ENCODE measurements at regions not wholly inside any gene's neighbourhood (a gene's known extent, or its start where the extent isn't known, plus 50 kb on each side); places are given as distances from the start of the nearest gene placed in this dataset.

- no peak overlapping the region for H3K4me3 ChIP-seq (ENCODE audit: low read length)
- no peak for TF ChIP-seq ZNF274 (IDR thresholded peaks at IDR 0.05; ENCODE audit: low read depth, low read length)
Observed at GRCh38 chr19:30135797-30136196, 193.8 kb downstream of the URI1 start.

- TF ChIP-seq ZNF274 (IDR thresholded peaks at IDR 0.05; ENCODE audit: low read depth, low read length), result no peak
- no peak overlapping the region for H3K4me3 ChIP-seq (ENCODE audit: low read length)
Observed at GRCh38 chr19:30136611-30137195, 194.7 kb downstream of the URI1 start.

GRCh38 chr19:30137747-30138146 lies 195.7 kb downstream of the URI1 start:
- no peak for TF ChIP-seq ZNF274 (IDR thresholded peaks at IDR 0.05; ENCODE audit: low read depth, low read length)
- H3K4me3 ChIP-seq (ENCODE audit: low read length), result no peak overlapping the region

GRCh38 chr19:30144242-30144758 lies 202.3 kb downstream of the URI1 start:
- no peak overlapping the region for H3K4me3 ChIP-seq (ENCODE audit: low read length)
- no peak for TF ChIP-seq ZNF274 (IDR thresholded peaks at IDR 0.05; ENCODE audit: low read depth, low read length)

GRCh38 chr19:30144802-30145201 lies 202.8 kb downstream of the URI1 start:
- no peak overlapping the region for H3K4me3 ChIP-seq (ENCODE audit: low read length)
- TF ChIP-seq ZNF274 (IDR thresholded peaks at IDR 0.05; ENCODE audit: low read depth, low read length), result no peak

- no peak overlapping the region for H3K4me3 ChIP-seq (ENCODE audit: low read length)
- TF ChIP-seq ZNF274 (IDR thresholded peaks at IDR 0.05; ENCODE audit: low read depth, low read length), result no peak
Observed at GRCh38 chr19:30145467-30145866, 203.4 kb downstream of the URI1 start.

- TF ChIP-seq ZNF274 (IDR thresholded peaks at IDR 0.05; ENCODE audit: low read depth, low read length), result no peak
Observed at GRCh38 chr19:30146346-30146745, 204.3 kb downstream of the URI1 start.

GRCh38 chr19:30148039-30148790 lies 206.2 kb downstream of the URI1 start:
- no peak for TF ChIP-seq ZNF274 (IDR thresholded peaks at IDR 0.05; ENCODE audit: low read depth, low read length)
- H3K4me3 ChIP-seq (ENCODE audit: low read length), result no peak overlapping the region

More at GRCh38 chr19:30146346-30146745, 204.3 kb downstream of the URI1 start:
- no peak overlapping the region for H3K4me3 ChIP-seq (ENCODE audit: low read length)

GRCh38 chr19:30148803-30149202 lies 206.8 kb downstream of the URI1 start:
- no peak for TF ChIP-seq ZNF274 (IDR thresholded peaks at IDR 0.05; ENCODE audit: low read depth, low read length)
- no peak overlapping the region for H3K4me3 ChIP-seq (ENCODE audit: low read length)

- no peak for TF ChIP-seq ZNF274 (IDR thresholded peaks at IDR 0.05; ENCODE audit: low read depth, low read length)
- no peak overlapping the region for H3K4me3 ChIP-seq (ENCODE audit: low read length)
Observed at GRCh38 chr19:30149300-30149699, 207.3 kb downstream of the URI1 start.

GRCh38 chr19:30150626-30151025 lies 208.6 kb downstream of the URI1 start:
- TF ChIP-seq ZNF274 (IDR thresholded peaks at IDR 0.05; ENCODE audit: low read depth, low read length), result no peak
- H3K4me3 ChIP-seq (ENCODE audit: low read length), result no peak overlapping the region

- TF ChIP-seq ZNF274 (IDR thresholded peaks at IDR 0.05; ENCODE audit: low read depth, low read length), result no peak
- H3K4me3 ChIP-seq (ENCODE audit: low read length), result no peak overlapping the region
Observed at GRCh38 chr19:30151081-30151480, 209.0 kb downstream of the URI1 start.

GRCh38 chr19:30152510-30153291 lies 210.7 kb downstream of the URI1 start:
- no peak for TF ChIP-seq ZNF274 (IDR thresholded peaks at IDR 0.05; ENCODE audit: low read depth, low read length)
- no peak overlapping the region for H3K4me3 ChIP-seq (ENCODE audit: low read length)

GRCh38 chr19:30153326-30154210 lies 211.5 kb downstream of the URI1 start:
- H3K4me3 ChIP-seq (ENCODE audit: low read length), result no peak overlapping the region

More at GRCh38 chr19:30153326-30154210, 211.5 kb downstream of the URI1 start:
- no peak for TF ChIP-seq ZNF274 (IDR thresholded peaks at IDR 0.05; ENCODE audit: low read depth, low read length)
